ENCODE measurements at regions not wholly inside any gene's neighbourhood (a gene's known extent, or its start where the extent isn't known, plus 50 kb on each side); places are given as distances from the start of the nearest gene placed in this dataset.

DNA sequence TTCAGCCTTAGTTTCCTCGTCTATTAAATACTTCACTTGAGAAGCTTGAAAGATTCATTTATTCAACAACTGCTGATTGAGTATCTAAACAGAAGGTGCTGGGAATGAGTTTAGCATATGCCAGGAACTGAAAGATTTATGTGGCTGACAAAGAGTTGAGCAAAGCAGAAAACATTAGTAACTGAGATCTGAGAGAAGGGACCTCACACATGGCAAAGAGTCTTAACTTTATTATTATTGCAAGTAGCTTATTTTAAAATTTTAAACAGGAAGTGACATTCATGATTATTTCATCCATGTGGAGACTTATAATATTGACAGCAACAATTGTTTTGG is 133.6 kb downstream of the CASP12 start:
- TF ChIP-seq, protein P1, sequence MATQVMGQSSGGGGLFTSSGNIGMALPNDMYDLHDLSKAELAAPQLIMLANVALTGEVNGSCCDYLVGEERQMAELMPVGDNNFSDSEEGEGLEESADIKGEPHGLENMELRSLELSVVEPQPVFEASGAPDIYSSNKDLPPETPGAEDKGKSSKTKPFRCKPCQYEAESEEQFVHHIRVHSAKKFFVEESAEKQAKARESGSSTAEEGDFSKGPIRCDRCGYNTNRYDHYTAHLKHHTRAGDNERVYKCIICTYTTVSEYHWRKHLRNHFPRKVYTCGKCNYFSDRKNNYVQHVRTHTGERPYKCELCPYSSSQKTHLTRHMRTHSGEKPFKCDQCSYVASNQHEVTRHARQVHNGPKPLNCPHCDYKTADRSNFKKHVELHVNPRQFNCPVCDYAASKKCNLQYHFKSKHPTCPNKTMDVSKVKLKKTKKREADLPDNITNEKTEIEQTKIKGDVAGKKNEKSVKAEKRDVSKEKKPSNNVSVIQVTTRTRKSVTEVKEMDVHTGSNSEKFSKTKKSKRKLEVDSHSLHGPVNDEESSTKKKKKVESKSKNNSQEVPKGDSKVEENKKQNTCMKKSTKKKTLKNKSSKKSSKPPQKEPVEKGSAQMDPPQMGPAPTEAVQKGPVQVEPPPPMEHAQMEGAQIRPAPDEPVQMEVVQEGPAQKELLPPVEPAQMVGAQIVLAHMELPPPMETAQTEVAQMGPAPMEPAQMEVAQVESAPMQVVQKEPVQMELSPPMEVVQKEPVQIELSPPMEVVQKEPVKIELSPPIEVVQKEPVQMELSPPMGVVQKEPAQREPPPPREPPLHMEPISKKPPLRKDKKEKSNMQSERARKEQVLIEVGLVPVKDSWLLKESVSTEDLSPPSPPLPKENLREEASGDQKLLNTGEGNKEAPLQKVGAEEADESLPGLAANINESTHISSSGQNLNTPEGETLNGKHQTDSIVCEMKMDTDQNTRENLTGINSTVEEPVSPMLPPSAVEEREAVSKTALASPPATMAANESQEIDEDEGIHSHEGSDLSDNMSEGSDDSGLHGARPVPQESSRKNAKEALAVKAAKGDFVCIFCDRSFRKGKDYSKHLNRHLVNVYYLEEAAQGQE (IDR thresholded peaks at IDR 0.05; ENCODE audit: insufficient read depth in 1 of 2, low read depth in 2 of 2, low read length in 2 of 2): no peak
- TF ChIP-seq SIN3A (IDR thresholded peaks at IDR 0.05; ENCODE audit: borderline replicate concordance, insufficient read depth, low read length): no peak
- no peak for TF ChIP-seq FOXP2 (optimal IDR thresholded peaks at IDR 0.05; ENCODE audit: borderline replicate concordance, extremely low read depth, extremely low read length, insufficient read depth)
- TF ChIP-seq TAF1 (IDR thresholded peaks at IDR 0.05; ENCODE audit: borderline replicate concordance, insufficient read depth, low read length): no peak
- TF ChIP-seq POLR2AphosphoS5 (IDR thresholded peaks at IDR 0.05; ENCODE audit: low read depth, low read length): no peak

DNA sequence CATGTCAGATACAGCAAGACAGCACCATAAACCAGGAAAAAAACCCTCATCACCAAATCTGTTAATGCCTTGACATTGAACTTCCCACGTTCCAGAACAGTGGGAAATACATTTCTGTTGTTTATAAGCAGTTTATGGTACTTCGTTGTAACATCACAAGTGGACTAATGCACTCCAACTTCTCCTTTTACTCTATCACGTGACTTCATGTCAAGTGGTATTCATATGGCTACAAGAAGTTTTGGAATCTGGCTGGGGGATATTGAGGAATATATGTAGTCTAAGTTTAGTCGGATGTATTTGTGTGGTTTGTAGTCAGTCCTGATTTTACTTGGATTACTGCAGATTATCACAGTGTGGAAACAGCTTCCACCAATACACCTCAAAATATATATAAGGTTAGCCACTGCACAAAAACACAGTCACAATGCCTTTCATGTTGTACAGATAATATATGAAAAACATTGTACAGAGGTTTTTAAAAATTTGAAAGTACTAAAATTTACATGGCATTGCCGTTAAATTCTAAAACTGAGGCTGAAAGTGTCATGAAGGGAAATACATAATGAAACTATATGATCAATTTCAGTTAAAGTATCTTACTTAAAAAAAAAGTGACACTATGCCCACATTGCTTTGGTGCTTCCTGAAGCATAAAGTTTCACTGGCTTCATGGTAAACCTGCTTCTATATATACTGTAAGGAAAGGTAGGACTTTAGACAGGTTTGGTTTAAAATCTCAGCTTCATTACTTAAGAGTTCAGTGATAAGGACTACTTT is 134.1 kb downstream of the CASP12 start:
- TF ChIP-seq TAF1 (IDR thresholded peaks at IDR 0.05; ENCODE audit: borderline replicate concordance, insufficient read depth, low read length) (no peak), SIN3A (IDR thresholded peaks at IDR 0.05; ENCODE audit: borderline replicate concordance, insufficient read depth, low read length) (no peak), POLR2AphosphoS5 (IDR thresholded peaks at IDR 0.05; ENCODE audit: low read depth, low read length) (no peak)
- TF ChIP-seq, protein P1 (IDR thresholded peaks at IDR 0.05; ENCODE audit: insufficient read depth in 1 of 2, low read depth in 2 of 2, low read length in 2 of 2): no peak

DNA sequence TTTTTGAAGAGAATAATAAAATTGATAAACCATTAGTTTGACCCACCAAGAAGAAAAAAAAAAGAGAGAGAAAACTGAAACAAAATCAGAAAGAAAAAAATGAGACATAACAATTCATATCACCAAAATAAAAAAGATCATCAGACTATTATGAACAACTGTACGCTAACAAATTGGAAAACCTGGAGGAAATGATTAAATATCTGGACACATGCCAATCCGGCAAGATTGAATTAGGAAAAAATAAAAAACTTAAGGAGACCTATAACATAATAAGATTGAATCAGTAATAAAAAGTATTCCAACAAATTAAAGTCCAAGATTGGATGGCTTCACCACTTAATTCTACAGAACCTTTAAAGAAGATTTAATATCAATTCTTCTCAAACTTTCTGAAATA is 136.7 kb downstream of the CASP12 start:
- TF ChIP-seq POLR2AphosphoS5 (IDR thresholded peaks at IDR 0.05; ENCODE audit: low read depth, low read length) (no peak), FOXP2 (optimal IDR thresholded peaks at IDR 0.05; ENCODE audit: borderline replicate concordance, extremely low read depth, extremely low read length, insufficient read depth) (no peak), TAF1 (IDR thresholded peaks at IDR 0.05; ENCODE audit: borderline replicate concordance, insufficient read depth, low read length) (no peak), SIN3A (IDR thresholded peaks at IDR 0.05; ENCODE audit: borderline replicate concordance, insufficient read depth, low read length) (no peak)
- TF ChIP-seq, protein P1 (IDR thresholded peaks at IDR 0.05; ENCODE audit: insufficient read depth in 1 of 2, low read depth in 2 of 2, low read length in 2 of 2): no peak

DNA sequence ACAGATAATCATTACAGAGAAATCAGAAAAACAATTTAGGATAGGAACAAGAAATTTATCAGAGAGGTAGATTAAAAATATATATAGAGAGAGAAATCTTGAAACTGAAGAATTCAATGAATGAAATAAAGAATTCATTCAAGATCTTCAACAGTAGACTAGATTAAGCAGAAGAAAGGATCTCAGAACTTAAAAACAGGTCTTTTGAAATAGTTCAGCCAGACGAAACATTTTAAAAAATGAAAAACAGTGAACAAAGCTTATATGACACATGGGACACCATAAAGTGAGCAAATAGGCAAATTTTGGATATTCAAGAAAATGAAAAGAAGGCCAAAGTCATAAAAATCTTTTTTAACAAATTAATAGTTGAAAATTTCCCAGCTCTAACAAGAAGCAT is 138.8 kb downstream of the CASP12 start:
- no peak for TF ChIP-seq SIN3A (IDR thresholded peaks at IDR 0.05; ENCODE audit: borderline replicate concordance, insufficient read depth, low read length)
- TF ChIP-seq TAF1 (IDR thresholded peaks at IDR 0.05; ENCODE audit: borderline replicate concordance, insufficient read depth, low read length): no peak
- TF ChIP-seq, protein P1 (IDR thresholded peaks at IDR 0.05; ENCODE audit: insufficient read depth in 1 of 2, low read depth in 2 of 2, low read length in 2 of 2): no peak
- TF ChIP-seq POLR2AphosphoS5 (IDR thresholded peaks at IDR 0.05; ENCODE audit: low read depth, low read length): no peak
- TF ChIP-seq FOXP2 (optimal IDR thresholded peaks at IDR 0.05; ENCODE audit: borderline replicate concordance, extremely low read depth, extremely low read length, insufficient read depth): no peak
